ENCODE measurements at regions not wholly inside any gene's neighbourhood (a gene's known extent, or its start where the extent isn't known, plus 50 kb on each side); places are given as distances from the start of the nearest gene placed in this dataset.

DNA sequence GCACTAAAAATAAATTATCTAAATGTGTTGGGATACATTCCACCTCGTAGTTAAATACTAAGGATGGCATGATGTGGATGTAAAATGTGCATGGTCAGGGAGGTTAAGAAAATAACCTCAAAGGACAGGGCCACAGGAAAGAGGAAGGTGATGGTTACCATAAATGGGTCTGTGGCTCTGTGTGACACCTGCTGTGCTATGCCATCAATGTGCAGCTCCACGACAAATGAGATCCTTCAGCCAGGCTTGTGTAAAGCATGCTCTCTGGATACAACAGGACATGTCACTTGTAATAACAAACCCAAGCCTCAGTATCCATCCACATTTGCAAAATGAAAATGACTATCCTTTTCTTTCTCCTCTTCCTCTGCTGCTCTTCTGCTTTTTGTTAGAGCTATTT, 456.7 kb upstream of the RASGRP1 start (continued):
- TF ChIP-seq, protein P1, sequence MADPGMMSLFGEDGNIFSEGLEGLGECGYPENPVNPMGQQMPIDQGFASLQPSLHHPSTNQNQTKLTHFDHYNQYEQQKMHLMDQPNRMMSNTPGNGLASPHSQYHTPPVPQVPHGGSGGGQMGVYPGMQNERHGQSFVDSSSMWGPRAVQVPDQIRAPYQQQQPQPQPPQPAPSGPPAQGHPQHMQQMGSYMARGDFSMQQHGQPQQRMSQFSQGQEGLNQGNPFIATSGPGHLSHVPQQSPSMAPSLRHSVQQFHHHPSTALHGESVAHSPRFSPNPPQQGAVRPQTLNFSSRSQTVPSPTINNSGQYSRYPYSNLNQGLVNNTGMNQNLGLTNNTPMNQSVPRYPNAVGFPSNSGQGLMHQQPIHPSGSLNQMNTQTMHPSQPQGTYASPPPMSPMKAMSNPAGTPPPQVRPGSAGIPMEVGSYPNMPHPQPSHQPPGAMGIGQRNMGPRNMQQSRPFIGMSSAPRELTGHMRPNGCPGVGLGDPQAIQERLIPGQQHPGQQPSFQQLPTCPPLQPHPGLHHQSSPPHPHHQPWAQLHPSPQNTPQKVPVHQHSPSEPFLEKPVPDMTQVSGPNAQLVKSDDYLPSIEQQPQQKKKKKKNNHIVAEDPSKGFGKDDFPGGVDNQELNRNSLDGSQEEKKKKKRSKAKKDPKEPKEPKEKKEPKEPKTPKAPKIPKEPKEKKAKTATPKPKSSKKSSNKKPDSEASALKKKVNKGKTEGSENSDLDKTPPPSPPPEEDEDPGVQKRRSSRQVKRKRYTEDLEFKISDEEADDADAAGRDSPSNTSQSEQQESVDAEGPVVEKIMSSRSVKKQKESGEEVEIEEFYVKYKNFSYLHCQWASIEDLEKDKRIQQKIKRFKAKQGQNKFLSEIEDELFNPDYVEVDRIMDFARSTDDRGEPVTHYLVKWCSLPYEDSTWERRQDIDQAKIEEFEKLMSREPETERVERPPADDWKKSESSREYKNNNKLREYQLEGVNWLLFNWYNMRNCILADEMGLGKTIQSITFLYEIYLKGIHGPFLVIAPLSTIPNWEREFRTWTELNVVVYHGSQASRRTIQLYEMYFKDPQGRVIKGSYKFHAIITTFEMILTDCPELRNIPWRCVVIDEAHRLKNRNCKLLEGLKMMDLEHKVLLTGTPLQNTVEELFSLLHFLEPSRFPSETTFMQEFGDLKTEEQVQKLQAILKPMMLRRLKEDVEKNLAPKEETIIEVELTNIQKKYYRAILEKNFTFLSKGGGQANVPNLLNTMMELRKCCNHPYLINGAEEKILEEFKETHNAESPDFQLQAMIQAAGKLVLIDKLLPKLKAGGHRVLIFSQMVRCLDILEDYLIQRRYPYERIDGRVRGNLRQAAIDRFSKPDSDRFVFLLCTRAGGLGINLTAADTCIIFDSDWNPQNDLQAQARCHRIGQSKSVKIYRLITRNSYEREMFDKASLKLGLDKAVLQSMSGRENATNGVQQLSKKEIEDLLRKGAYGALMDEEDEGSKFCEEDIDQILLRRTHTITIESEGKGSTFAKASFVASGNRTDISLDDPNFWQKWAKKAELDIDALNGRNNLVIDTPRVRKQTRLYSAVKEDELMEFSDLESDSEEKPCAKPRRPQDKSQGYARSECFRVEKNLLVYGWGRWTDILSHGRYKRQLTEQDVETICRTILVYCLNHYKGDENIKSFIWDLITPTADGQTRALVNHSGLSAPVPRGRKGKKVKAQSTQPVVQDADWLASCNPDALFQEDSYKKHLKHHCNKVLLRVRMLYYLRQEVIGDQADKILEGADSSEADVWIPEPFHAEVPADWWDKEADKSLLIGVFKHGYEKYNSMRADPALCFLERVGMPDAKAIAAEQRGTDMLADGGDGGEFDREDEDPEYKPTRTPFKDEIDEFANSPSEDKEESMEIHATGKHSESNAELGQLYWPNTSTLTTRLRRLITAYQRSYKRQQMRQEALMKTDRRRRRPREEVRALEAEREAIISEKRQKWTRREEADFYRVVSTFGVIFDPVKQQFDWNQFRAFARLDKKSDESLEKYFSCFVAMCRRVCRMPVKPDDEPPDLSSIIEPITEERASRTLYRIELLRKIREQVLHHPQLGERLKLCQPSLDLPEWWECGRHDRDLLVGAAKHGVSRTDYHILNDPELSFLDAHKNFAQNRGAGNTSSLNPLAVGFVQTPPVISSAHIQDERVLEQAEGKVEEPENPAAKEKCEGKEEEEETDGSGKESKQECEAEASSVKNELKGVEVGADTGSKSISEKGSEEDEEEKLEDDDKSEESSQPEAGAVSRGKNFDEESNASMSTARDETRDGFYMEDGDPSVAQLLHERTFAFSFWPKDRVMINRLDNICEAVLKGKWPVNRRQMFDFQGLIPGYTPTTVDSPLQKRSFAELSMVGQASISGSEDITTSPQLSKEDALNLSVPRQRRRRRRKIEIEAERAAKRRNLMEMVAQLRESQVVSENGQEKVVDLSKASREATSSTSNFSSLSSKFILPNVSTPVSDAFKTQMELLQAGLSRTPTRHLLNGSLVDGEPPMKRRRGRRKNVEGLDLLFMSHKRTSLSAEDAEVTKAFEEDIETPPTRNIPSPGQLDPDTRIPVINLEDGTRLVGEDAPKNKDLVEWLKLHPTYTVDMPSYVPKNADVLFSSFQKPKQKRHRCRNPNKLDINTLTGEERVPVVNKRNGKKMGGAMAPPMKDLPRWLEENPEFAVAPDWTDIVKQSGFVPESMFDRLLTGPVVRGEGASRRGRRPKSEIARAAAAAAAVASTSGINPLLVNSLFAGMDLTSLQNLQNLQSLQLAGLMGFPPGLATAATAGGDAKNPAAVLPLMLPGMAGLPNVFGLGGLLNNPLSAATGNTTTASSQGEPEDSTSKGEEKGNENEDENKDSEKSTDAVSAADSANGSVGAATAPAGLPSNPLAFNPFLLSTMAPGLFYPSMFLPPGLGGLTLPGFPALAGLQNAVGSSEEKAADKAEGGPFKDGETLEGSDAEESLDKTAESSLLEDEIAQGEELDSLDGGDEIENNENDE (IDR thresholded peaks at IDR 0.05; ENCODE audit: insufficient replicate concordance, low read length): no peak
- TF ChIP-seq EGR1 (IDR thresholded peaks at IDR 0.05; ENCODE audit: borderline replicate concordance, low read depth, low read length) (no peak), BCL11A (IDR thresholded peaks at IDR 0.05; ENCODE audit: low read depth in 2 of 2, low read length in 2 of 2) (no peak), GTF2F1 (IDR thresholded peaks at IDR 0.05; ENCODE audit: borderline replicate concordance, low read depth, low read length) (no peak)
- TF ChIP-seq, protein P2, sequence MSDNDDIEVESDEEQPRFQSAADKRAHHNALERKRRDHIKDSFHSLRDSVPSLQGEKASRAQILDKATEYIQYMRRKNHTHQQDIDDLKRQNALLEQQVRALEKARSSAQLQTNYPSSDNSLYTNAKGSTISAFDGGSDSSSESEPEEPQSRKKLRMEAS (IDR thresholded peaks at IDR 0.05): no peak
